Gastrocnemius medialis (tissue), 4 donors: ENCODE measurements at regions not wholly inside any gene's neighbourhood (a gene's known extent, or its start where the extent isn't known, plus 50 kb on each side); places are given as distances from the start of the nearest gene placed in this dataset.

Experiments used
- POLR2A ChIP-seq, 2 donors: fragments of 450-650 bp; IDR thresholded peaks; one replicate each; pipeline ENCODE4 v1.6.1; 2017; ENCODE audit warnings: antibody characterized with exemption in 2 of 2, mild to moderate bottlenecking in 2 of 2, moderate library complexity in 2 of 2
- TF ChIP-seq, protein P1 (sequence below), 5 experiments: fragments of 450-650 bp in 3 of 5; fragments of 200-600 bp in 2 of 5; sonication (generic) in 2 of 5; IDR thresholded peaks in 4 of 5; conservative IDR thresholded peaks in 1 of 5; 1 replicate in 4 of 5; 2 replicates in 1 of 5; pipeline ENCODE4 v1.5.1; 2016 to 2019; ENCODE audit warnings: antibody characterized with exemption in 5 of 5, mild to moderate bottlenecking in 3 of 5, moderate library complexity in 3 of 5

DNA sequence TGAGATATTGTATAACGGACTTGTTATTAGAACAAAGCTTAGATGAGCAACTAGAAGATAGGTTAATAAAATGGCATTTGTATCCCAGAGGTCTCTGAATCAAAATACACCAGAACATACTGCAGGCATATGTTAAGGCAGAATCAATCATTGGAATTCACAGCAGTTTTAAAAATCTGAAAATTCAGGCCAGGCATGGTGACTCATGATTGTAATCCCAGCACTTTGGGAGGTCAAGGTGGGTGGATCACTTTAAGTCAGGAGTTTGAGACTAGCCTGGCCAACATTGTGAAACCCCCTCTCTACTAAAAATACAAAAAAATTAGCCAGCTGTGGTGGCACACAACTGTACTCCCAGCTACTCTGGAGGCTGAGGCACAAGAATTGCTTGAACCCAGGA lies 405.2 kb downstream of the ZEB2 start:
- TF ChIP-seq POLR2A (IDR thresholded peaks at IDR 0.05): no peak
- TF ChIP-seq, protein P1, sequence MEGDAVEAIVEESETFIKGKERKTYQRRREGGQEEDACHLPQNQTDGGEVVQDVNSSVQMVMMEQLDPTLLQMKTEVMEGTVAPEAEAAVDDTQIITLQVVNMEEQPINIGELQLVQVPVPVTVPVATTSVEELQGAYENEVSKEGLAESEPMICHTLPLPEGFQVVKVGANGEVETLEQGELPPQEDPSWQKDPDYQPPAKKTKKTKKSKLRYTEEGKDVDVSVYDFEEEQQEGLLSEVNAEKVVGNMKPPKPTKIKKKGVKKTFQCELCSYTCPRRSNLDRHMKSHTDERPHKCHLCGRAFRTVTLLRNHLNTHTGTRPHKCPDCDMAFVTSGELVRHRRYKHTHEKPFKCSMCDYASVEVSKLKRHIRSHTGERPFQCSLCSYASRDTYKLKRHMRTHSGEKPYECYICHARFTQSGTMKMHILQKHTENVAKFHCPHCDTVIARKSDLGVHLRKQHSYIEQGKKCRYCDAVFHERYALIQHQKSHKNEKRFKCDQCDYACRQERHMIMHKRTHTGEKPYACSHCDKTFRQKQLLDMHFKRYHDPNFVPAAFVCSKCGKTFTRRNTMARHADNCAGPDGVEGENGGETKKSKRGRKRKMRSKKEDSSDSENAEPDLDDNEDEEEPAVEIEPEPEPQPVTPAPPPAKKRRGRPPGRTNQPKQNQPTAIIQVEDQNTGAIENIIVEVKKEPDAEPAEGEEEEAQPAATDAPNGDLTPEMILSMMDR (IDR thresholded peaks at IDR 0.05 in 4 of 5, conservative IDR thresholded peaks at IDR 0.05 in 1 of 5): no peak
